ENCODE measurements at regions not wholly inside any gene's neighbourhood (a gene's known extent, or its start where the extent isn't known, plus 50 kb on each side); places are given as distances from the start of the nearest gene placed in this dataset.
"Not testable (repeated sequence)": the region's sequence is repeated elsewhere in the genome, so short reads cannot be mapped to it uniquely, and the experiment has no call there.

- TF ChIP-seq AFF4 (CRISPR knock-in tag; IDR thresholded peaks at IDR 0.05; ENCODE audit: borderline replicate concordance), result no peak
- no peak for TF ChIP-seq ARID4B (CRISPR knock-in tag; IDR thresholded peaks at IDR 0.05; ENCODE audit: borderline replicate concordance)
Observed at GRCh38 chr4:127403471-127404084, 229.2 kb upstream of the INTU start (continued).

DNA sequence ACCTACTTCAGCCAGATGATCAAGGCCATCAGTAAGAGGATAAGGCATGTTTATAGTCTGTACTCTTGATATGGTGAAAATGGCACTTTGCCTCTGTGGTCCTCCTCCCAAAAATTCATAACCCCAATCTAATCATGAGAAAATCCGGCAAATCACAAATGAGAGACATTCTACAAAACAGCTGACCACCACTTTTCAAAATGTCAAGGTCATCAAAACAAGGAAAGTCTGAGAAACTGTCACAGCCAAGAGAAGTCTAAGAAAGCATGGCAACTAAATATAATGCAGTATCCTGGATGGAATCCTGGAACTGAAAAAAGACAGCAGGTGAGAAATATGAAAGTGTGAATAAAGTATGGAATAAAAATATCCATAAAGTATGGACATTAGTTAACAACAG is 226.6 kb upstream of the INTU start:
- ATAC-seq, result no peak
- H3K9me3 Mint-ChIP-seq, result peaks cover 52% of the 10 kb centered on the region
- no peak for DNase-seq (ENCODE audit: low spot score)
- peaks cover 6% of the 10 kb centered on the region; the same call in 1 of the 2 replicates for H3K4me1 Mint-ChIP-seq
- ChIA-PET CTCF (no interaction called here), POLR2A (no interaction called here)
- H3K36me3 Mint-ChIP-seq, result peaks cover 45% of the 10 kb centered on the region
- H3K27me3 Mint-ChIP-seq (ENCODE audit: low read depth), result no peaks in the 10 kb centered on the region; the same call in 1 of the 2 replicates
- H3K27ac Mint-ChIP-seq, result no peak overlapping the region
- H3K4me3 Mint-ChIP-seq, result no peak overlapping the region
- TF ChIP-seq ELF4 (CRISPR knock-in tag; IDR thresholded peaks at IDR 0.05; ENCODE audit: low read depth) (no peak), EMX1 (CRISPR knock-in tag; IDR thresholded peaks at IDR 0.05) (no peak), TP53 (CRISPR knock-in tag; IDR thresholded peaks at IDR 0.05) (no peak), SOX15 (CRISPR knock-in tag; IDR thresholded peaks at IDR 0.05) (no peak), CTCF (IDR thresholded peaks at IDR 0.05) (no peak)

DNA sequence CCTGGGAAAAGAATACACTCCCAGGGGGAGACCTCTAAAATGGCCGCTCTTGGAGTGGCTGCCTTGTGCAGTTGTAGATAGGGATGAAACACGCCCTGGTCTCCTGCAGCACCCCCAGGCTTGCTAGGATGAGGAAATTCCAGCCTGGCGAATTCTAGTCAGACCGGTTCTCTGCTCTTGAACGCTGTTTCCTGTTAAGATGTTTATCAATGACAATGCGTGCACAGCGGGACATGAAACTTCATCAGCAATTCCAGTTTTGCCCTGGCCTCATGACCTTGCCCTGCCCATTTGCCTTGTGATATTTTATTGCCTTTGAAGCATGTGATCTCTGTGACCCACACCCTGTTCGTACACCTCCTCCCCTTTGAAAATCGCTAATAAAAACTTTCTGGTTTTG is 225.2 kb upstream of the INTU start:
- POLR2A ChIA-PET, result interaction anchor here (0.6 kb wide), 1 partner anchor 828 kb away, joined by 3 read pairs; no protein-coding TSS in a partner anchor
- H3K4me1 Mint-ChIP-seq; H3K4me3 Mint-ChIP-seq; CTCF ChIA-PET; ATAC-seq; H3K27me3 Mint-ChIP-seq (ENCODE audit: low read depth): not testable (repeated sequence)
- DNase-seq (ENCODE audit: low spot score), result peak; percentile 51
- Mint-ChIP-seq H3K36me3 (peaks cover 45% of the 10 kb centered on the region), H3K9me3 (peaks cover 52% of the 10 kb centered on the region), H3K27ac (peak overlapping the region; percentile 60)
- TF ChIP-seq, protein P1, sequence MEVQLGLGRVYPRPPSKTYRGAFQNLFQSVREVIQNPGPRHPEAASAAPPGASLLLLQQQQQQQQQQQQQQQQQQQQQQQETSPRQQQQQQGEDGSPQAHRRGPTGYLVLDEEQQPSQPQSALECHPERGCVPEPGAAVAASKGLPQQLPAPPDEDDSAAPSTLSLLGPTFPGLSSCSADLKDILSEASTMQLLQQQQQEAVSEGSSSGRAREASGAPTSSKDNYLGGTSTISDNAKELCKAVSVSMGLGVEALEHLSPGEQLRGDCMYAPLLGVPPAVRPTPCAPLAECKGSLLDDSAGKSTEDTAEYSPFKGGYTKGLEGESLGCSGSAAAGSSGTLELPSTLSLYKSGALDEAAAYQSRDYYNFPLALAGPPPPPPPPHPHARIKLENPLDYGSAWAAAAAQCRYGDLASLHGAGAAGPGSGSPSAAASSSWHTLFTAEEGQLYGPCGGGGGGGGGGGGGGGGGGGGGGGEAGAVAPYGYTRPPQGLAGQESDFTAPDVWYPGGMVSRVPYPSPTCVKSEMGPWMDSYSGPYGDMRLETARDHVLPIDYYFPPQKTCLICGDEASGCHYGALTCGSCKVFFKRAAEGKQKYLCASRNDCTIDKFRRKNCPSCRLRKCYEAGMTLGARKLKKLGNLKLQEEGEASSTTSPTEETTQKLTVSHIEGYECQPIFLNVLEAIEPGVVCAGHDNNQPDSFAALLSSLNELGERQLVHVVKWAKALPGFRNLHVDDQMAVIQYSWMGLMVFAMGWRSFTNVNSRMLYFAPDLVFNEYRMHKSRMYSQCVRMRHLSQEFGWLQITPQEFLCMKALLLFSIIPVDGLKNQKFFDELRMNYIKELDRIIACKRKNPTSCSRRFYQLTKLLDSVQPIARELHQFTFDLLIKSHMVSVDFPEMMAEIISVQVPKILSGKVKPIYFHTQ (CRISPR knock-in tag; IDR thresholded peaks at IDR 0.05), result 0 out of 2 replicates have a peak, but pooled peaks have one; percentile 18
- TF ChIP-seq, protein P2, sequence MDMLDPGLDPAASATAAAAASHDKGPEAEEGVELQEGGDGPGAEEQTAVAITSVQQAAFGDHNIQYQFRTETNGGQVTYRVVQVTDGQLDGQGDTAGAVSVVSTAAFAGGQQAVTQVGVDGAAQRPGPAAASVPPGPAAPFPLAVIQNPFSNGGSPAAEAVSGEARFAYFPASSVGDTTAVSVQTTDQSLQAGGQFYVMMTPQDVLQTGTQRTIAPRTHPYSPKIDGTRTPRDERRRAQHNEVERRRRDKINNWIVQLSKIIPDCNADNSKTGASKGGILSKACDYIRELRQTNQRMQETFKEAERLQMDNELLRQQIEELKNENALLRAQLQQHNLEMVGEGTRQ (CRISPR knock-in tag; IDR thresholded peaks at IDR 0.05), result 0 out of 2 replicates have a peak, but pooled peaks have one; percentile 11
